Limb (tissue), 2 donors: ENCODE measurements at regions not wholly inside any gene's neighbourhood (a gene's known extent, or its start where the extent isn't known, plus 50 kb on each side); places are given as distances from the start of the nearest gene placed in this dataset.

Experiments used
- DNase-seq, 2 donors: peaks; one replicate each; pipeline ENCODE4 v3.0.0-alpha.2; 2016; ENCODE audit errors: extremely low spot score in 2 of 2

DNA sequence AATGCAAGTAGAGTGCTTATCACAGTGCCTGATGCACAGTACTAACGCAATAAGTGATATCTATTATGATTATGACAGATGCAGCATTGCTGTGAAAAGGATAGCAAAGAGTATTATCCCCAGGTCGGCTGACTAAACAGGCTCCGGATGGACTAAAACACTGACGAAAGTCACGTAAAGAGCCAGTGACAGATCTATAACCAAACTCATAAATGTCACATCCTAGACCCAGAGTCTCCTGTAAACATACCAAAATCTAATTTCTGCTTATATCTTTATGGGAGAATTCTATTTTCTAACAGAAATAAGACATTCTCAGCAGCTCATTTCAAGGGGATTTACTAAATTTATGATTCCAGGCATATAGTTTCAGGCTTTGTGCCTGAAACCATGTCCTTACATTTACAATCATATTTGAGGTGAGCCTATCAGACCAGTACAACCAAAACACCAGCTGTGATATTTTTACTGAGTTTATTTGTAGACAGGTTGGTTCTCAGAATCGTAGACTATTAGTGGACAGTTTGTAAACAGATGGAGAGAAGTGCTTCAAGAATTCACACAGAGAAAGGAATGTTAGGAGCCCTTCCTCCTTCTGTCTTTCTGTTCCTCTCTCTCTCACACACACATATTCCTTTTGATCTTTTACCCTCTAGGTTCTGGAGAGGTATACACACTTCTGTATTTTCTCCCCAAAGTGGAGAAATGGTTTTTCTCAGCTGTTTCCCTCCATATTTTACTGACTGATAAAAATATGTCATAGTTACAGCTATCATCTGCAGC lies 52.4 kb upstream of the WDR26 start:
- DNase-seq: no peak

DNA sequence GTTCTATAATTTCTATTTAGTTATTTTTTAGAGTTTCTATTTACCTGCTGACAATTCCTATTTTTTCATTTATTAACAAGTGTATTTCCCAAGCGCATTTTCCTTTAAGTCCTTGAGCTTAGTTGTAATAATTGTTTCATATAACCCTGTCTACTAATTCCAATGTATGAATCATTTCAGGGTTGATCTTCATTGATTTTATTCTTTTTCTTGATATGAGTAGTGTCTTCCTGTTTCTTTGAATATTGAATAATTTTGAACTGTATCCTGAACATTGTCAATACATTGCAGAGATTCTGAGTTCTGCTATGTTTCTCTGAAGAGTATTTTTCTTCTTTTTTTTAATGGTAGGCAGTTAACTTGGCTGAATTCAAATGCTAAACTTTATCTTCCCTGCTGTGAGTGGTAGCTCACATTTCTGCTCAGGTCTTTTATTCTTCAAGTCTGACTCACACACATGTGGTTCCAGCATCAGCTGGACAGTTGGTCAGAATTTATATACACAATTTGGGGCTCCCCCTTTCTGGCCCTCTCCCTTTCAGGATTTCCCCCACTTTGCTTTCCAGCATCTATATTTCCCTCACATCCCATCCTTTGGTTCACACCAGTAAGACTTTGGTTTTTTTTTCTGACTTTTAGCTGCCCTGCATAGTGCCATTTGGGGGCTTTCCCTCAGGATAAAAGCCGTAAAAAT lies 54.4 kb upstream of the WDR26 start:
- no peak for DNase-seq

DNA sequence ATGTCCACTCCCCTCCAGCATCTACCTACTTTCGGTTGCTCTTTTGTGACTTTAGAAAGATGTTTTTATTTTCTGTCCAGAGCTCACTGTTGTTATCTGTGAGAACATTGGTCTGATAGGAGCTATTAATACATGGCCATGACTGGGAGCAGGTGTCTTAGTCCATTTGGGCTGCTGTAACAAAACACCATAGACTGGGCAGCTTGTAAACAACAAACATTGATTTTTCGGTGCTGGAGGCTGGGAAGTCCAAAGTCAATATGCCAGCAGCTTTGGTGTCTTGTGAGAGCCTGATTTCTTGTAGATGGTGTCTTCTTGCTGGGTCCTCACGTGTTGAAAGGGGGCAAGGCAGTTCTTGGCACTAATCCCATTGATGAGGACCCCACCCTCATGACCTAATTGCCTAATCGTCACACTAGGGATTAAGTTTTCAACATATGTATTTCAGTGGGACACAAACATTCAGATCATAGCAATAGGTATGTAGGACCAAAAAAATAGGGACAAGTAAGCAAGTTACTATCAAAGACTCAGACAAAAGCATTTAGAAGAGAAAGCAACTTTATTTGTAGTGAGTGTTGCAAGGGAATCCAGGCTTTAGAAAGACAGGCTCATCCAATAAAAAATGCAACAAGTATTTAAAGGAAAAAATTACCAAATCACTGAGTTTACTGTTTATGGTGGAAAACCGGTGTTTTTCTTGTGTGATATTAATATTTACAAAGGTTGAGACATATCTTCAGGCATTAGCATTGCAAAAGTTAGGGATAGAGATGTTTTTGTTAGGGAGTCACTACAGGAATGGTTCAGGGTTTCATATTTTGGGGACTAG lies 55.2 kb upstream of the WDR26 start:
- DNase-seq: no peak

DNA sequence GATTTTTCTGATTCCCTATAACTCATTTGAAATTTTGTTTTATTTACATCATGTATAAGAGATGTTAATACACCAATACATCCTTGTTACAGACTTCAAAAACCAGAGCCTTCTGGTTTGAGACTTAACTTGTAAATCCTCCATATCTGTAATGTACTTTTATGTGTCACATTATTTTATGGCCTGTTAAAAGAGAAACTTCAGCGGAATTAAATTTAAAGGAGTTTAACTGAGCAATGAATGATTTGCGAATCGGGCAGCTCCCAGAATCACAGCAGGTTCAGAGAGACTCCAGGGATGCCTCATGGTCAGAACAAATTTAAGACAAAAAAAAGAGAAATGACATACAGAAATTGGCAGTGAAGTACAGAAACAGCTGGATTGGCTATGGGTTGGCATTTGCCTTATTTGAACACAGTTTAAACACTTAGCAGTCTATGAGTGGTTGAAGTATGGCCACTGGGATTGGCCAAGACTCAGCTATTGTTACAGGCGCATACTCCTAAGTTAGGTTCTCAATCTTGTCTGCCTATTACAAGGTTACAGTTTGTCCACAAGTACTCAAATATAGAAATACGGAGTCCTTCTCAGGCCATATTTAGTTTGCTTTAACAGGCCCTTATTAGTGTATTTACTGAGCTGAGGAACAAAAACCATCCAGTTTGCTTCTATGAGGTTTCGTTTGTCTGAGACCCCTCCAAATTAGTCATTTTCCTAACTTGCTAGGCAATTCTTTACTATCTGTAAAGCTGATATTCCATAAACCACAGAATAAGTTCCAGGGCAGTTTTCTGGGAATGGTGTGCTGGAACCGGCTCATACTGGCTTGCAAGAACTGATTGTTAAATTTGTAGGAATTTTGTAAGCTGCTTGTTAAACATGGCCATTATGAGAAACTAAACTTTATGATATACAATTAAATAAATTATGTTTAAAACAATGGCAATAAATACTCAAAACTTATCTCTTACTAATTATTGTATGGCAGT lies 56.2 kb upstream of the WDR26 start:
- no peak for DNase-seq

DNA sequence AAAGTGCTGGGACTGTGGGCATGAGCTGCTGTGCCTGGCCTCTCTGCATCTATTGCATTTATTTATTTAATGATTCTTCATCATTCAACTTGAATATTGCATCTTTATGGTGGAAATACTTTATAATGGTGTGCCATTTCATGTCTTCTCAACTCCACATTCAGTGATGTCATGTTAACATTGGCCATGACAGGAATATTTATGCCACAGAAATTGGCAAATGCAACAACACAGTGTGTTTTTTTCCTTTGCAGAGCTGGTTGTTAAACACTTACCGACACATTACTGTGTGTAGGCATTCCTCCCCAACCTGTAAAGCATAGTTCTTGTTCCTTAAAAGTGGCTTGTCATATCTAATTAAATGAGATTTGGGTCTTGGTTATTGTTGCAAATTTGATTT lies 57.4 kb upstream of the WDR26 start:
- DNase-seq: no peak

DNA sequence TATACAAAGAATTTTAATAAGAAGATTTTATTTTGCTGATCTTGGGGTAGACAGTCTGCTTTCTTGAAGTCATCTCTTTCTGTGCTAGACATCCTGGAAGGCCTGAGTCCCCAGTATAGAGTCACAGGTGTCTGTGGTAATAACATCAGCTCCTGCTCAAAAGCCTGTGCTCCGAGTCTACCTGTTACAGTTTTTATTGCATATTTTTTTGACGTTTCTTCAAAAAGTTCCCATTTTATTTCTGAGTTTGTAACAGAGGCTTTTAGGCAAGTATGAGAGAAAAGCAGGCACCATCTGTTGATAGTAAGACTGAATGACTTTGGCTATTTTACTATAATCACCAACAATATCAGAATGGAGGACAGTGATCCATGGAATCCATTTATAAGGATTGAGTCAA lies 58.0 kb upstream of the WDR26 start:
- DNase-seq: no peak

DNA sequence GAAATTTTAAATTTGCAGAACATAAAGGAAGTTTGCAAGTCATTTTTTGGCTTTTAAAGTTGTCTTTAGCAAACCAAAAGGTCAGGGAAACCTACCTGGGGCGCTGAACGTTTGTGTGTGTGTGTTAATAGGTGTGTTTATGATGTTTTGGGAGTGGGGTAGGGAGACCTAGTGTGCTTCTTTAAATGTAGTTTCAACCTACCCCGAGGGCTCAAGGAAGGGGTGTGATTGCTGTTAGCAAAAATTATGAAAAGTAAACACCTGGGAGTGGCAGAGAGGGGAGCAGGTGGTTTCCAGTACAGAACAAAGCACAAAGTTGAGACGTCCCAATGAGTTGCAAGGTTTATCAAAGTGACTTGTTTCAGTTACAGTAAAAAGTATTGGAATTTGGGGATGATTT lies 58.7 kb upstream of the WDR26 start:
- no peak for DNase-seq

DNA sequence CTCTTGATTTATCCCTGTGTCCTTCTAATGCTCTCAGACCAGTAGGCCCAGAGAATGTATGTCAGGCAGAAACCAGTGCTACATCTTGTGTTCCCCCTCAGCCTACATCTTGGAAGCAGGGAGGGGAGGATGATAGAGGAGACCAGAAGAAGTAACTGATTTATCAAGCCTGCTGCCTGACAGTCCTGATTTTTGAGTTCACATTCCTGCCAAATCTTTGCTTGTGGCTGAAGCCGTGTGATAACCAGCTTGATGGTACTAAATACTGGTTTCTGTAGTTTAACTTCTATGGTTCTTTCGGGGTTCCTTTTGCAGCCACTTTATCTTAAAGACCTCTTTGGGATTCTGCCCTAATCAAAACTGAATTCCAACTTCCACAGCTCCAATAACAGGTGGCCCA lies 59.7 kb upstream of the WDR26 start:
- DNase-seq: no peak

DNA sequence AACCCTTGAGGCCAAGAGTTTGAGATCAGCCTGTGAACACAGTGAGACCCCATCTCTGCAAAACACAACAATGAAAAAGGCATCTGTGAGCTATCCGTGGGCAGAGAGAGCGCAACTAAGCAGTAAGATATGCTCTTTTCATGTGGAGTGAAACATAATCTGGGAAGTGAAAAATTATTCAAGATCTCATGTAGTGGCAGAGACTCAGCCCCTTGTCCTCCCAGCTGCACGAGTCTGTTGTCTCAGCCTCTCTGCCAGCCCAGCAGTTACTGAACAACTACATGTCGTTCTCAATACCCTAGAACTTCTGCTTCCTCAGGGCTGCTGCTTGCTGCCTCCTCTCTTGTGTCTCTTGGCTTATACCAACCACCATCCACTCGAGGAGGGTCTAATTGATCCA lies 61.3 kb upstream of the WDR26 start:
- DNase-seq: no peak

DNA sequence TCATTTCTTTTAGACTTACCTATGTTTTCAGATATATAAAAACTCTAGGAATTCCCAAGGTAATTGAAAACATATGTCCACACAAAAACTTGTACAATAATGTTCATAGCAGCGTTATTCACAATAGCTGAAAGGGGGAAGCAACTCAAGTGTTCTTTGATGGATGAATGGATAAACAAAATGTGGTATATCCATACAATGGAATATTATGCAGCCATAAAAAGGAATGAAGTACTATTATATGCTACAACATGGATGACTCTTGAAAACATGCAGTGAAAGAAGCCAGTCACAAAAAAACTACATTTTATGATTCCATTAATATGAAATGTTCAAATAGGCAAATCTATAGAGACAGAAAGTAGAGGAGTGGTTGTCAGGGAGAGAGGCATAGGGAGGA lies 62.2 kb upstream of the WDR26 start:
- no peak for DNase-seq

DNA sequence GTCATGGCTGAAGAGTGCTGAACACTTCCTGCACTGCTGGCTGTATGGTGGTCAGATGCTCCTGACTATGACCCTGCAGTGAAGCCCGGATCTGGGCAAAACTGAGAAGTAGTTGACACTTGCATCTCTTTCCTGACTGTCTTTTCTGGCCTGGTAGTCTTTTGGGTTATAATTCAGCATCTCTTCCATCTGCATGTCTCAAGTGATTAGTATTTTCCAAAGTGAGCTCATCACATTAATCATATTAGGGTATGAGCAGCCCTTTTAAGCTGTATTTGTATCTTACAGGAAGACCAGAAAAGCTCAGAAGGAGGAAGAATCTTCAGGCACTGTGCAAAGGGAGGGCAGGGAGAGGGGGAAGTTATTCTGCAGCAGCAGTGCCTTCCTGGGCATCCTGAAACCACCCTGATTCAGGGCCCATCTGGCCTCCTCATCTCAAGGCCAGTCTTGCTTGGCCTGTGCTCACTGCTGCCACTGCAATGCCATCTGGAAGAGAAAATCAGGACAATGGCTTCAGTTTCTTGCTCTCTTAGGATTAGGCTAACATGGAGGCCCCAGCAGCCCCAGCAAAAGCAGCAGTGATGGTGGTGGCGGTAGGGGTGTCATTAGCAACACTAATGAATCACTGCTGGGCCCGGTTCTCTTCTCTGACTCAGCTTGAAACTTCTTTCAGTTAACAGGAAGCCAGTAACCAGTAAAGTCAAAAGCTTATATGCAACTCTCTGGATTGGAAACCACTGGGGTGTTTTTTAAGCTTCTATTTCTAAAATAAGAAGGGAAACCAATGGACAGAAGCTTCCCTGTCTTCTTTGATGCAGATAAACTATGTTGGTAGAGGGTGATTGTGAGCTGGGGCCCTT lies 63.3 kb upstream of the WDR26 start:
- DNase-seq: no peak

DNA sequence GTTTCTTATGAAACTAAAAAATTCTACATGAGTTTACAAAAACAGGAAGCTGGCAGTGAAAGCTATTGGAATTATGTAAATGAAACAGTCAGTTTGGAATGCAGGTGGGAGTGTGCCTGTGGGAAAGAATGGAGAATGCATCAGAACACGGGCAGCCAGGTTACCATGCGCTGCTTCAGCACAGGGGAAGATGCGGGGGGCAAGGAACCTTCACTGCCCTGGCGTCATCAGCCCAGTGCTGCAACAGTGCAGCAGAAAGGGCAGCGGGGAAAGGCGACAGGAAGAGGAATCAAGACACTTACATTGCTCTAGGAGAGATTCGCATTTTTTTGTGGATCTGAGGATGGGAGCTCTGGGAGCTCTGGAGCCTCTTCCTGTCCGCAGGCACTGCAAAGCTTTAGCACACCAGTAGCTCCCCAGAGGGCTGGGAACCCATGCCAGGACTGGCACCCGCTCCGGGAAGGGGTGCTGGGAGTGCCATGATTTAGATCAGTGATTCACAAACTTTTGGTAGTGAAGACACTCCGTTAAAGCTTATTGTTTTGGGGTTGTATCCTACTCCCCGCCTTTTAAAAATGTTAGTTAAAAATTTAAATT lies 64.1 kb upstream of the WDR26 start:
- no peak for DNase-seq

DNA sequence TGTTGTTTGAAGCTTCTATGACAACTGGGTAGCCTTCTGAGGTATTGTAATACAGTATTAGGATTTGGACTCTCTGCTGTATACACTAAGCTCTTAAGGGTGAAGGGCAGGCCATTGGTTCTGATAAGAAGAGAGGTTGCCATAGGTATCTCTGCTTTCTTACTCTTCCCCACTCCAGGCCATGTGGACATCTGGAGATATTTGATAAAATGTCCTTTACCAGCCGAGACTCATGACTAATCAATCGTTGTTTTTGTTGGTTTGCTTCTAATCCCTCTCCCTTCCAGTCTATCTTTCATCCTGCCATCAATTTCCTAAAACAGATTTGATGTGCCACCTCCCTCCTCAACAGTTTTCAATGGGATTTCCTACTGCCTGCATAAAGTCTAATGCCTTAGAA lies 64.6 kb upstream of the WDR26 start:
- DNase-seq: no peak

DNA sequence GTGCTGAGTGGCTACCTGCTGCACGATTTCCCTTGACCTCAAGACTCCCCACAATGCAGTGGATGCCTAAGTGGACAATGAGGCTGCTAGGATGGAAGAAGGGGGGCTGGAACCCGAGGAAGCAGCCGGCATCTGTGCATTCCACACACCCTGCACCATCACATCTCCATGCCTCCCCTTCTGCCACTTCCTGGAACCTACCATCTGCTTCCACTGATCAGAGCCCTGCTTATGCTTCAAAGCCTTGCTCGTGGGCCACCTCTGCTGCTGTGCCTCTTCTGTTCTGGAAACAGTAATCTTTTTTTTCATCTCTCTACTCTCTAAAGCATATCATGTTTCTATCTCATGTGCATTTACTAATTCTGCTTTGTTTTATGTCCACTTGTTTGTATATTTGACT lies 66.2 kb upstream of the WDR26 start:
- no peak for DNase-seq

DNA sequence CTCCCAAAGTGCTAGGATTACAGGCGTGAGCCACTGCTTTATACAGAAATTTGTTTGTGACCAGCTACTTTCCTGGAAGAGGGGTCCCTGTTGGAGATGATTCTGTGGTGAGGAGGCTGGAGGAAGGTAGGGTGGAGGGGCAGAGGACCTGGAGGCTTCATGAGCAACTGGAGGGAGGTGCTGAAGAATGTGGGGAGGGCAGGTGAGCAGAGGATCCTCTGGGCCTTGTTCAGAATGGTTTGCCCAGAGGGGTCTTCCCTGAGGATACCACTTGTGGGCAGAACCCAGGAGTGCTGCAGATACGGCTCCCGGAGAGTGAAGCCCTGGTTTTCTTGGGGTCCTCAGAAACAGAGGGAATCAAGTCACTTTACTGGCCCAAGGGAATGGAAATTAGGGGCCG lies 67.2 kb upstream of the WDR26 start:
- no peak for DNase-seq

DNA sequence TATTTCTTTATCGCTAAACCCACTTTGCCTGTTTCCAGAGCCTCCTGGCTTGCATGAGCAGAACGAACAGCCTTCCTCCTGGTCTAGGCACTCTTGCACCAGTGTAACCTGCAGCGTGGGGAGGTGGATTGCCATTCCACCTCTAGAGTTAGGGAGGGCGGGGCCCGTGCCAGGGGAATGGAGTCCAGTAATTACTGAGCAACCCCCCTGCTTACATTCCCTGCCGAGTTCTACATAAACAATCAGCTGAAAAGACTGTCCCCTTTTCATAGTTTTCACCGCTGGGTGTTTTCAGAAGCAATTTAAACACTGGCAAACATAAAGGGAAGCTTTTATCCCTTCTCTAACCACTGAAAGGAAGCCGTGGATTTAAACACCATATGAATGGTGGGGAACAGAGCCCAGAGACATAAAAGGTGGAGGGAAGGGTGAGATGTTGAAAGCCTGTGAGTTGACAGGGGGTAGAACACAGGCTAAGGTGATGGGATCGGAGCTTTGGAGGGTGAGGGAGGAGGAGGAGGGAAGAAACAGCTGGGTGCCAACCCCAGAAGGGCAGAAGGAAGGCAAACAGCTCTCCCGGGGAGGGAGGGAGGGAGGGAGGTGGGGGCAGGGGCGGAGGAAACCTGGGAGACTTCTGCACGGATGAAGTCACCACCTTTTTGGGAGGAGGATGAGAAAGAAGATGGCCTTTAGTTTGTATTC lies 68.0 kb upstream of the WDR26 start:
- no peak for DNase-seq

DNA sequence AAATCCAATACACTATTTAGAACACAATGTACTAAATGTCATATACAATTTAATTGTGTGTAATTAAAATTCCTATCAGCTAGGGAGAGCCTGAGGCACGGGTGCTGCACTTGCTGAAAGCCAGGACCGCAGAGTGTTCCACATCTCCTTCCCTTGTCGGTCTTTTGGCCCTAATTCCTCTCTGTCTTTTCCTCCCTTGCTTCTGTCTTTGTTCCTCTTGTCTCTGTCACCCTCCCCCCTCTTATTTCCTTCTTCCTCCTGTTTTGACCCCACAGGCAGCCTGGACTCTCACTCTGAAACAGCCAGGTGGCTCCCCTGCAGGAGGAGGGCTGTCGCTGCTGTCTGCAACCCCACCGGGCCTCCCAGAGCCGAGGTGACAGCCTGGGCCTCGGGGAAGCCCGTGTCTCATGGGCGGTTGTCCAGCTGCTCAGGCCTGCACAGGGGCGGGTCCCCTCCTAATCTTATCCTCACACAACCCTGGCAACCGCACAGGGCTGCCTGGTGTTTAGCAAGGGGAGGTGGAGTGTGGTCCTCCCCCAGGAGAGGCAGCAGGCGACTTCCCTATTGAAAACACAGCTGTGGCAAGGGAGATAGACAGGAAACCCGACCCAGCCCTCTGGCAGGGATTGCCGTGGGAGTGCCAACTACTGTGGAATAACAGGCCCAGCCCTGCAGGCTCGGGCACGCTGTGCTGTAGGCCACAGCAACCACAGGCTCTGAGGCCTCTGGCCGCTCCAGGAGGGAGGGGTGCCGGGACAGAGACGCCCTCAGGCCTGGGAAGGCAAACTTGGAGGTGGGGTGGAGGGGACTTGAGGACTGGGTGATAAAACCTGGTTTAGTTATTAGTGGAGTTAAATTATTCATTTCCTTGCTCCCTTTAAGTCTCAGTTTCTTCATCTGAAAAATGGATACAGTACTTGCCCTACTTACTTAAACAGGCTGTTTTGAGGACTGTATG lies 68.8 kb upstream of the WDR26 start:
- DNase-seq: peak; percentile 76 to 80
